DMS53 (cell line): ENCODE measurements at regions not wholly inside any gene's neighbourhood (a gene's known extent, or its start where the extent isn't known, plus 50 kb on each side); places are given as distances from the start of the nearest gene placed in this dataset.

ENCODE experiments used
- DNase-seq: peaks from one replicate; lab custom pipeline; 2025; lab: John Stamatoyannopoulos, UW

GRCh38 chr11:26839911-26840698 is 118.2 kb upstream of the SLC5A12 start:
- no peak for DNase-seq

- no peak for DNase-seq
Measured at GRCh38 chr11:26841818-26842473, 120.1 kb upstream of the SLC5A12 start.

GRCh38 chr11:26842478-26843282 is 120.8 kb upstream of the SLC5A12 start:
- no peak for DNase-seq

GRCh38 chr11:26843539-26843938 is 121.7 kb upstream of the SLC5A12 start:
- no peak for DNase-seq

GRCh38 chr11:26844963-26845362 is 123.1 kb upstream of the SLC5A12 start:
- DNase-seq: no peak

- no peak for DNase-seq
Measured at GRCh38 chr11:26846227-26846626, 124.4 kb upstream of the SLC5A12 start.

- DNase-seq: no peak
Measured at GRCh38 chr11:26847459-26847858, 125.6 kb upstream of the SLC5A12 start.

- no peak for DNase-seq
Measured at GRCh38 chr11:26847977-26848376, 126.1 kb upstream of the SLC5A12 start.

GRCh38 chr11:26849036-26849435 is 127.2 kb upstream of the SLC5A12 start:
- no peak for DNase-seq

GRCh38 chr11:26851291-26851690 is 129.4 kb upstream of the SLC5A12 start:
- no peak for DNase-seq

- DNase-seq: no peak
Measured at GRCh38 chr11:26851696-26852095, 129.8 kb upstream of the SLC5A12 start.

- DNase-seq: no peak
Measured at GRCh38 chr11:26858098-26858497, 135.8 kb upstream of the FIBIN start.

- no peak for DNase-seq
Measured at GRCh38 chr11:26859416-26859815, 134.5 kb upstream of the FIBIN start.

GRCh38 chr11:26860091-26860780 is 133.7 kb upstream of the FIBIN start:
- no peak for DNase-seq

- DNase-seq: no peak
Measured at GRCh38 chr11:26860895-26861294, 133.0 kb upstream of the FIBIN start.

GRCh38 chr11:26862801-26863200 is 131.1 kb upstream of the FIBIN start:
- no peak for DNase-seq

GRCh38 chr11:26865703-26866102 is 128.2 kb upstream of the FIBIN start:
- DNase-seq: no peak

- no peak for DNase-seq
Measured at GRCh38 chr11:26867286-26867685, 126.6 kb upstream of the FIBIN start.

- DNase-seq: no peak
Measured at GRCh38 chr11:26878959-26879581, 114.8 kb upstream of the FIBIN start.

- DNase-seq: peak; percentile 63
Measured at GRCh38 chr11:26882363-26882880, 111.5 kb upstream of the FIBIN start.

GRCh38 chr11:26891501-26891900 is 102.4 kb upstream of the FIBIN start:
- DNase-seq: no peak
